HL-60 (cell line): ENCODE measurements at regions not wholly inside any gene's neighbourhood (a gene's known extent, or its start where the extent isn't known, plus 50 kb on each side); places are given as distances from the start of the nearest gene placed in this dataset.

Experiments
- DNase-seq, 2 experiments: peaks; one replicate each; pipeline ENCODE4 v3.0.0-alpha.2; 2010 to 2020; ENCODE audit warnings: low read depth in 1 of 2, low spot score in 1 of 2
- H3K27ac ChIP-seq: fragments of 250-450 bp; sonication (Bioruptor Pico); replicated peaks from 2 replicates; pipeline ENCODE4 v1.5.1; 2020; ENCODE audit warnings: mild to moderate bottlenecking, moderate library complexity
- H3K27me3 ChIP-seq: fragments of 250-450 bp; sonication (Bioruptor Pico); 2 replicates; pipeline ENCODE4 v1.5.1; 2021; ENCODE audit warnings: mild to moderate bottlenecking, moderate library complexity; ENCODE audit not compliant: insufficient read depth, poor library complexity, severe bottlenecking
- H3K4me3 ChIP-seq: replicated peaks from 2 replicates; pipeline ENCODE4 v1.5.1; 2011; ENCODE audit warnings: mild to moderate bottlenecking, control low read depth, low read length; ENCODE audit not compliant: insufficient read depth
- GABPA ChIP-seq: IDR thresholded peaks from 2 replicates; pipeline ENCODE4 v1.6.1; 2012; ENCODE audit warnings: low read depth
- POLR2AphosphoS5 ChIP-seq: IDR thresholded peaks from 2 replicates; pipeline ENCODE4 v1.6.1; 2012; ENCODE audit warnings: low read depth
- SPI1 ChIP-seq: IDR thresholded peaks from 2 replicates; pipeline ENCODE4 v1.6.1; 2012; ENCODE audit warnings: low read depth, mild to moderate bottlenecking, borderline replicate concordance
- TF ChIP-seq, protein P1 (sequence below): IDR thresholded peaks from 2 replicates; pipeline ENCODE4 v1.6.1; 2012; ENCODE audit warnings: low read depth; ENCODE audit not compliant: insufficient replicate concordance
- TF ChIP-seq, protein P2 (sequence below): IDR thresholded peaks from one replicate; pipeline ENCODE4 v1.5.1; 2011; ENCODE audit warnings: low read length, control low read depth, inconsistent platforms; ENCODE audit not compliant: insufficient read depth

DNA sequence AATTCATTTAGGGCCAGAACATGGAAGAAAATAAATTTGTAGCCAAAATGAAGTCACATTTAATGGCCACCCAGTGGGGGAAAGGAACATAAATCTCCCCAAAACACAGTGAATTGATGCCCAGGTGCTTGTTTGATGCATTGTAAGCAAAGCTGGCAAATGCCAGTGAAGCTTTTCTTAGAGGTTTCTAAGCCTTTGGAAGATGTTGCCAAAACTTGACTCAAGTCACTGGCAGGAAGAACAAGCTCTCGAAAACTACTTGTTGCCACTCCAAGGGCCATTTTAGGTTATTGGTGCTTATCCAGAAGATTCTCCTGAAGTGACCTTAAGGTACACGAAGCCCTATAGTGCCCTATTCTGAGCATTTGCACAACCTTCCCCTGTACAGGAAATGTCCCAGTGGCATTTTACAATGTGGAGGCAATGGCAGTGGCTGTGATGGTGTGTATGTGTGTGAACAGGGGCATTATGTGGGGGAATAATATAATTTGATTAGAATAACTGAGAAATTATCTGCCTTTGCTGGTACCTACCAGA, 89.5 kb upstream of the NOVA1 start:
- Histone ChIP-seq H3K4me3 (no peak overlapping the region), H3K27ac (no peak overlapping the region), H3K27me3 (no peaks in the 10 kb centered on the region)
- no peak for DNase-seq
- TF ChIP-seq GABPA (no peak), POLR2AphosphoS5 (no peak), SPI1 (no peak)
- TF ChIP-seq, protein P1, sequence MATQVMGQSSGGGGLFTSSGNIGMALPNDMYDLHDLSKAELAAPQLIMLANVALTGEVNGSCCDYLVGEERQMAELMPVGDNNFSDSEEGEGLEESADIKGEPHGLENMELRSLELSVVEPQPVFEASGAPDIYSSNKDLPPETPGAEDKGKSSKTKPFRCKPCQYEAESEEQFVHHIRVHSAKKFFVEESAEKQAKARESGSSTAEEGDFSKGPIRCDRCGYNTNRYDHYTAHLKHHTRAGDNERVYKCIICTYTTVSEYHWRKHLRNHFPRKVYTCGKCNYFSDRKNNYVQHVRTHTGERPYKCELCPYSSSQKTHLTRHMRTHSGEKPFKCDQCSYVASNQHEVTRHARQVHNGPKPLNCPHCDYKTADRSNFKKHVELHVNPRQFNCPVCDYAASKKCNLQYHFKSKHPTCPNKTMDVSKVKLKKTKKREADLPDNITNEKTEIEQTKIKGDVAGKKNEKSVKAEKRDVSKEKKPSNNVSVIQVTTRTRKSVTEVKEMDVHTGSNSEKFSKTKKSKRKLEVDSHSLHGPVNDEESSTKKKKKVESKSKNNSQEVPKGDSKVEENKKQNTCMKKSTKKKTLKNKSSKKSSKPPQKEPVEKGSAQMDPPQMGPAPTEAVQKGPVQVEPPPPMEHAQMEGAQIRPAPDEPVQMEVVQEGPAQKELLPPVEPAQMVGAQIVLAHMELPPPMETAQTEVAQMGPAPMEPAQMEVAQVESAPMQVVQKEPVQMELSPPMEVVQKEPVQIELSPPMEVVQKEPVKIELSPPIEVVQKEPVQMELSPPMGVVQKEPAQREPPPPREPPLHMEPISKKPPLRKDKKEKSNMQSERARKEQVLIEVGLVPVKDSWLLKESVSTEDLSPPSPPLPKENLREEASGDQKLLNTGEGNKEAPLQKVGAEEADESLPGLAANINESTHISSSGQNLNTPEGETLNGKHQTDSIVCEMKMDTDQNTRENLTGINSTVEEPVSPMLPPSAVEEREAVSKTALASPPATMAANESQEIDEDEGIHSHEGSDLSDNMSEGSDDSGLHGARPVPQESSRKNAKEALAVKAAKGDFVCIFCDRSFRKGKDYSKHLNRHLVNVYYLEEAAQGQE = no peak
- TF ChIP-seq, protein P2, sequence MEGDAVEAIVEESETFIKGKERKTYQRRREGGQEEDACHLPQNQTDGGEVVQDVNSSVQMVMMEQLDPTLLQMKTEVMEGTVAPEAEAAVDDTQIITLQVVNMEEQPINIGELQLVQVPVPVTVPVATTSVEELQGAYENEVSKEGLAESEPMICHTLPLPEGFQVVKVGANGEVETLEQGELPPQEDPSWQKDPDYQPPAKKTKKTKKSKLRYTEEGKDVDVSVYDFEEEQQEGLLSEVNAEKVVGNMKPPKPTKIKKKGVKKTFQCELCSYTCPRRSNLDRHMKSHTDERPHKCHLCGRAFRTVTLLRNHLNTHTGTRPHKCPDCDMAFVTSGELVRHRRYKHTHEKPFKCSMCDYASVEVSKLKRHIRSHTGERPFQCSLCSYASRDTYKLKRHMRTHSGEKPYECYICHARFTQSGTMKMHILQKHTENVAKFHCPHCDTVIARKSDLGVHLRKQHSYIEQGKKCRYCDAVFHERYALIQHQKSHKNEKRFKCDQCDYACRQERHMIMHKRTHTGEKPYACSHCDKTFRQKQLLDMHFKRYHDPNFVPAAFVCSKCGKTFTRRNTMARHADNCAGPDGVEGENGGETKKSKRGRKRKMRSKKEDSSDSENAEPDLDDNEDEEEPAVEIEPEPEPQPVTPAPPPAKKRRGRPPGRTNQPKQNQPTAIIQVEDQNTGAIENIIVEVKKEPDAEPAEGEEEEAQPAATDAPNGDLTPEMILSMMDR = no peak

DNA sequence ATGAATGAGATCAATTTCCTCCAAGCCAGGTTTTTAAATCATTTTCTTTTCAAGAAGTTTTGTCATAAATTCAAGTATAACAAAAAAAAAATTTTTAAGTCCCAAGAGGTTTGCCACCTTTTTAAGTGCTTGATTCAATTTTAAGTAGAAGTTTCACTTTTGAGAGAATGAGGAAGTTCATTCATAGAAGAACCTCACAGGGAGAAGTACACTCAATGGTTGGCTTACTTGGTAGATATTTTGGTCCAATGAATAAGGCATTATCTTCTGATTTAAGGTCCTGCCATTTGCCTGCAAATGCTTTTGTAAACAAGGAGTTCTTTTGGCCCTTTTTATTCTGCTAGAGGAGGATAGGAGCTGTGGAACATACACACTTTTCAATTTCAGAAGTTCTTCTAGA, 96.7 kb upstream of the NOVA1 start:
- no peak for DNase-seq
- Histone ChIP-seq H3K4me3 (no peak overlapping the region), H3K27ac (no peak overlapping the region), H3K27me3 (no peaks in the 10 kb centered on the region)
- TF ChIP-seq, protein P1 = no peak
- TF ChIP-seq, protein P2 = no peak
- TF ChIP-seq SPI1 (no peak), GABPA (no peak), POLR2AphosphoS5 (no peak)

DNA sequence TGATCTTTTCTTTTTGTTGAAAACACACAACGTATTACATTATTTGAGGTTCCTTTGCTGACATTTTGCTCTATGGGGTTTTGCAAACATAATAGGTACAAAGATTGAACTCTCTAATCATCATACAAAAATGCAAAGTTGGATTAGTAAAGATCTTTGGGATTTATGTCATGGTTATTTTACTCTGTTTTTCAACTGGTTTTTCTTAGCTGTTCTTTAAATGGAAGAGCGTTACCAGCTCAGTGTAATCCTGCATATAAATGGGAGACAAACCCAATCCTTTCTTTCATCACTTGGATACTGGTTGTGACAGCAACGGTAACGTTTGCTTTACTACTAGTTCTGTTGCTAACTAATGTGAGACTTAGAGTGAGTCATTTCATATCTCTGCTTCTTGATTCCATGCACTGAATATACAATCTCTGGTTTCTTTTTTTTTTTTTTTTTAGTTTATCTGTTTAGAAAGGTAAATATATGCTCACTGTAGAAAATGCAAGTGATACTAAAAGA, 104.9 kb upstream of the NOVA1 start:
- Histone ChIP-seq H3K27me3 (no peaks in the 10 kb centered on the region), H3K4me3 (no peak overlapping the region)
- TF ChIP-seq, protein P1 = no peak
- no peak for TF ChIP-seq SPI1
- no peak for TF ChIP-seq GABPA
- TF ChIP-seq, protein P2 = no peak
- no peak for TF ChIP-seq POLR2AphosphoS5

More for the DNA sequence above, 104.9 kb upstream of the NOVA1 start:
- DNase-seq = no peak
- H3K27ac ChIP-seq = no peak overlapping the region
